ENCODE measurements at regions not wholly inside any gene's neighbourhood (a gene's known extent, or its start where the extent isn't known, plus 50 kb on each side); places are given as distances from the start of the nearest gene placed in this dataset.

DNA sequence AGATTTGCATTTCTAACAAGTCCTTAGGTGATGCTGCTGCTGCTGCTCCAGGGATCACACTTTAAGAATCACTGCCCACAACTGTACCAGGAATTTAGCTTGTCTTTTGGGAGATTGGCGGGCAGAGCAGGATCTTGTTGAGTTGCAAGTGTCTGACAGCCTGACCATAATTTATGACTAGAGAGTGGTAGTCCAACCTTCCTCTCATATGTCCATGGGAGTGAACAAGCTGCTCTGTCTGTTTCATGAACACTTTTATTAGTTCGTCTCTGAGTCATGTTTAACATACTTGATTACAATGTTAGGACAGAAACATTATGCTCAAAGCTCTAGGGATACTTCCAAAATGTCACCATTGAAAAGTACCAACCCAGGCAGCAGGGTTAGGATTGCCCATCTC is 169.6 kb downstream of the TGFB2 start:
- TF ChIP-seq, protein P1, sequence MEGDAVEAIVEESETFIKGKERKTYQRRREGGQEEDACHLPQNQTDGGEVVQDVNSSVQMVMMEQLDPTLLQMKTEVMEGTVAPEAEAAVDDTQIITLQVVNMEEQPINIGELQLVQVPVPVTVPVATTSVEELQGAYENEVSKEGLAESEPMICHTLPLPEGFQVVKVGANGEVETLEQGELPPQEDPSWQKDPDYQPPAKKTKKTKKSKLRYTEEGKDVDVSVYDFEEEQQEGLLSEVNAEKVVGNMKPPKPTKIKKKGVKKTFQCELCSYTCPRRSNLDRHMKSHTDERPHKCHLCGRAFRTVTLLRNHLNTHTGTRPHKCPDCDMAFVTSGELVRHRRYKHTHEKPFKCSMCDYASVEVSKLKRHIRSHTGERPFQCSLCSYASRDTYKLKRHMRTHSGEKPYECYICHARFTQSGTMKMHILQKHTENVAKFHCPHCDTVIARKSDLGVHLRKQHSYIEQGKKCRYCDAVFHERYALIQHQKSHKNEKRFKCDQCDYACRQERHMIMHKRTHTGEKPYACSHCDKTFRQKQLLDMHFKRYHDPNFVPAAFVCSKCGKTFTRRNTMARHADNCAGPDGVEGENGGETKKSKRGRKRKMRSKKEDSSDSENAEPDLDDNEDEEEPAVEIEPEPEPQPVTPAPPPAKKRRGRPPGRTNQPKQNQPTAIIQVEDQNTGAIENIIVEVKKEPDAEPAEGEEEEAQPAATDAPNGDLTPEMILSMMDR (IDR thresholded peaks at IDR 0.05; ENCODE audit: low read depth, low read length) = no peak
- TF ChIP-seq POLR2A (IDR thresholded peaks at IDR 0.05; ENCODE audit: extremely low read depth, insufficient read length) = no peak
- TF ChIP-seq, protein P2, sequence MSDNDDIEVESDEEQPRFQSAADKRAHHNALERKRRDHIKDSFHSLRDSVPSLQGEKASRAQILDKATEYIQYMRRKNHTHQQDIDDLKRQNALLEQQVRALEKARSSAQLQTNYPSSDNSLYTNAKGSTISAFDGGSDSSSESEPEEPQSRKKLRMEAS (IDR thresholded peaks at IDR 0.05; ENCODE audit: low read depth, low read length) = no peak

Data from NB4 (cell line).